GM23338 (cell line): ENCODE measurements at regions not wholly inside any gene's neighbourhood (a gene's known extent, or its start where the extent isn't known, plus 50 kb on each side); places are given as distances from the start of the nearest gene placed in this dataset.

Experiments used
- ATAC-seq: fragments of 200-7000 bp; cut with Tn5 transposase; 3 replicates; pipeline ENCODE4 v1.9.1; 2020
- DNase-seq: peaks from one replicate; pipeline ENCODE4 v3.0.0-alpha.2; 2015; ENCODE audit warnings: low spot score
- H2AFZ ChIP-seq: fragments of 200-600 bp; sonication (generic); 2 replicates; pipeline ENCODE4 v1.8.0; 2016; ENCODE audit warnings: antibody characterized with exemption, mild to moderate bottlenecking, moderate library complexity
- H3F3A ChIP-seq: fragments of 200-600 bp; sonication (generic); replicated peaks from 2 replicates; pipeline ENCODE4 v1.8.0; 2017; ENCODE audit warnings: antibody characterized with exemption, mixed run types, low read depth
- H3K27ac ChIP-seq: fragments of 200-600 bp; sonication (generic); 2 replicates; pipeline ENCODE4 v1.6.1; 2016; ENCODE audit warnings: low read depth
- H3K27me3 ChIP-seq: fragments of 200-600 bp; sonication (generic); 2 replicates; pipeline ENCODE4 v1.8.0; 2016; ENCODE audit warnings: mild to moderate bottlenecking, mixed run types, moderate library complexity; ENCODE audit not compliant: insufficient read depth
- H3K36me3 ChIP-seq: fragments of 200-600 bp; sonication (generic); 2 replicates; pipeline ENCODE4 v1.8.0; 2016; ENCODE audit warnings: mild to moderate bottlenecking; ENCODE audit not compliant: insufficient read depth
- H3K4me1 ChIP-seq: fragments of 200-600 bp; sonication (generic); 2 replicates; pipeline ENCODE4 v1.8.0; 2016; ENCODE audit warnings: mild to moderate bottlenecking, moderate library complexity; ENCODE audit not compliant: insufficient read depth
- H3K4me2 ChIP-seq: fragments of 200-600 bp; sonication (generic); 2 replicates; pipeline ENCODE4 v1.7.1; 2017; ENCODE audit warnings: mixed run types
- H3K4me3 ChIP-seq: fragments of 200-600 bp; sonication (generic); 2 replicates; pipeline ENCODE4 v1.6.1; 2016; ENCODE audit warnings: mixed run types
- H3K79me2 ChIP-seq: fragments of 200-600 bp; sonication (generic); replicated peaks from 2 replicates; pipeline ENCODE4 v1.8.0; 2017; ENCODE audit warnings: mild to moderate bottlenecking; ENCODE audit not compliant: insufficient read depth
- H3K9me2 ChIP-seq: fragments of 200-600 bp; sonication (generic); 2 replicates; pipeline ENCODE4 v1.8.0; 2017; ENCODE audit not compliant: insufficient read depth
- H4K20me1 ChIP-seq: fragments of 200-600 bp; sonication (generic); replicated peaks from 2 replicates; pipeline ENCODE4 v1.8.0; 2017; ENCODE audit warnings: mild to moderate bottlenecking; ENCODE audit not compliant: insufficient read depth
- H3K27ac Mint-ChIP-seq: 2 replicates; pipeline ENCODE4 v1.8.0; 2020; ENCODE audit warnings: inconsistent platforms, mild to moderate bottlenecking, moderate library complexity, mixed read lengths
- H3K27me3 Mint-ChIP-seq: 3 replicates; pipeline ENCODE4 v1.8.0; 2022; ENCODE audit warnings: low read depth, mild to moderate bottlenecking, moderate library complexity, mixed read lengths, inconsistent platforms; ENCODE audit not compliant: insufficient read depth, poor library complexity
- H3K36me3 Mint-ChIP-seq: 3 replicates; pipeline ENCODE4 v1.8.0; 2021; ENCODE audit warnings: low read depth, mild to moderate bottlenecking, inconsistent platforms, moderate library complexity, mixed read lengths
- H3K4me1 Mint-ChIP-seq: 3 replicates; pipeline ENCODE4 v1.8.0; 2020; ENCODE audit warnings: mild to moderate bottlenecking, inconsistent platforms, mixed read lengths
- H3K4me3 Mint-ChIP-seq: 3 replicates; pipeline ENCODE4 v1.8.0; 2021; ENCODE audit warnings: moderate library complexity, mild to moderate bottlenecking, inconsistent platforms, mixed read lengths
- H3K9me3 Mint-ChIP-seq: 3 replicates; pipeline ENCODE4 v1.8.0; 2020; ENCODE audit warnings: moderate library complexity, mild to moderate bottlenecking, inconsistent platforms, mixed read lengths
- CREB1 ChIP-seq: fragments of 250-450 bp; sonication (Bioruptor Pico); IDR thresholded peaks from 2 replicates; pipeline ENCODE4 v1.5.0; 2020; ENCODE audit warnings: low read depth, mild to moderate bottlenecking, moderate library complexity
- EZH2 ChIP-seq: fragments of 200-600 bp; sonication (generic); IDR thresholded peaks from one replicate; pipeline ENCODE4 v1.8.0; 2017; ENCODE audit warnings: antibody characterized with exemption, mild to moderate bottlenecking, low read depth; ENCODE audit not compliant: unreplicated experiment
- EZH2phosphoT487 ChIP-seq: fragments of 200-600 bp; sonication (generic); IDR thresholded peaks from one replicate; pipeline ENCODE4 v1.8.1; 2018; ENCODE audit warnings: antibody characterized with exemption; ENCODE audit not compliant: unreplicated experiment
- JUNB ChIP-seq: IDR thresholded peaks from one replicate; pipeline ENCODE4 v1.6.1; 2016; ENCODE audit warnings: antibody characterized with exemption; ENCODE audit not compliant: unreplicated experiment
- NANOG ChIP-seq: IDR thresholded peaks from 2 replicates; pipeline ENCODE4 v1.6.1; 2016; ENCODE audit warnings: antibody characterized with exemption, borderline replicate concordance
- POLR2AphosphoS5 ChIP-seq: IDR thresholded peaks from 2 replicates; pipeline ENCODE4 v1.6.1; 2016; ENCODE audit warnings: antibody characterized with exemption, low read depth
- STAT1 ChIP-seq: IDR thresholded peaks from one replicate; pipeline ENCODE4 v1.6.1; 2016; ENCODE audit warnings: antibody characterized with exemption; ENCODE audit not compliant: unreplicated experiment
- ZNF114 ChIP-seq: fragments of 250-450 bp; sonication (Bioruptor Pico); IDR thresholded peaks from 2 replicates; pipeline ENCODE4 v1.5.0; 2020; ENCODE audit warnings: mild to moderate bottlenecking, moderate library complexity
- ZNF331 ChIP-seq: fragments of 250-450 bp; sonication (Bioruptor Pico); IDR thresholded peaks from 2 replicates; pipeline ENCODE4 v1.5.0; 2020; ENCODE audit warnings: low read depth, mild to moderate bottlenecking, moderate library complexity
- TF ChIP-seq, protein P1 (sequence below), 2 experiments: fragments of 200-600 bp in 1 of 2; sonication (generic) in 1 of 2; conservative IDR thresholded peaks; 2 replicates each; pipeline versions ENCODE4 v1.5.1 to v1.6.1; 2016 to 2017; ENCODE audit warnings: antibody characterized with exemption in 2 of 2, low read depth in 2 of 2, mild to moderate bottlenecking in 2 of 2, moderate library complexity in 1 of 2
- TF ChIP-seq, protein P2 (sequence below): IDR thresholded peaks from one replicate; pipeline ENCODE4 v1.6.1; 2018; ENCODE audit warnings: antibody characterized with exemption; ENCODE audit not compliant: unreplicated experiment
- TF ChIP-seq, protein P3 (sequence below): IDR thresholded peaks from 2 replicates; pipeline ENCODE4 v1.6.1; 2016; ENCODE audit warnings: antibody characterized with exemption
- TF ChIP-seq, protein P4 (sequence below): fragments of 250-450 bp; sonication (Bioruptor Pico); IDR thresholded peaks from 2 replicates; pipeline ENCODE4 v1.5.0; 2020; ENCODE audit warnings: mild to moderate bottlenecking, moderate library complexity

DNA sequence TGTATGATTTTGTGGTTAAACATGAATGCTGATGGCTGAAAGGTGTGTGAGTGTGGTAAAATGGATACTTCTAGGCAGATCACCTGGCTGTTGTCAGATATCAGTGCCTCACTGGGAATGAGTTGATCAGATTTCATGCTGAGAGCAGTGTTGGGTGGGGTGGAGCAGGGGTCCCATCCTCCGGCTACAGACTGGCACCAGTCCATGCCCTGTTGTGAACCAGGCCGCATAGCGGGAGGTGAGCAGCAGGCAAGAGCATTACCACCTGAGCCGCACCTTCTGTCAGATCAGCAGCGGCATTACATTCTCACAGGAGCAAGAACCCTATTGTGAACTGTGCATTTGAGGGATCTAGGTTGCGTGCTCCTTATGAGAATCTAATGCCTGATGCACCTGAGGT, 78.7 kb downstream of the GLI2 start:
- Histone ChIP-seq H3K4me3 (no peak overlapping the region), H3K27ac (no peak overlapping the region), H3K9me2 (no peaks in the 10 kb centered on the region), H4K20me1 (peaks cover 26% of the 10 kb centered on the region), H3K4me2 (no peak overlapping the region), H2AFZ (no peak overlapping the region), H3K36me3 (no peaks in the 10 kb centered on the region), H3F3A (no peaks in the 10 kb centered on the region), H3K79me2 (peaks cover 49% of the 10 kb centered on the region), H3K4me1 (peaks cover 7% of the 10 kb centered on the region), H3K27me3 (no peaks in the 10 kb centered on the region)
- TF ChIP-seq NANOG = no peak
- TF ChIP-seq POLR2AphosphoS5 = no peak
- no peak for TF ChIP-seq EZH2
- TF ChIP-seq, protein P1, sequence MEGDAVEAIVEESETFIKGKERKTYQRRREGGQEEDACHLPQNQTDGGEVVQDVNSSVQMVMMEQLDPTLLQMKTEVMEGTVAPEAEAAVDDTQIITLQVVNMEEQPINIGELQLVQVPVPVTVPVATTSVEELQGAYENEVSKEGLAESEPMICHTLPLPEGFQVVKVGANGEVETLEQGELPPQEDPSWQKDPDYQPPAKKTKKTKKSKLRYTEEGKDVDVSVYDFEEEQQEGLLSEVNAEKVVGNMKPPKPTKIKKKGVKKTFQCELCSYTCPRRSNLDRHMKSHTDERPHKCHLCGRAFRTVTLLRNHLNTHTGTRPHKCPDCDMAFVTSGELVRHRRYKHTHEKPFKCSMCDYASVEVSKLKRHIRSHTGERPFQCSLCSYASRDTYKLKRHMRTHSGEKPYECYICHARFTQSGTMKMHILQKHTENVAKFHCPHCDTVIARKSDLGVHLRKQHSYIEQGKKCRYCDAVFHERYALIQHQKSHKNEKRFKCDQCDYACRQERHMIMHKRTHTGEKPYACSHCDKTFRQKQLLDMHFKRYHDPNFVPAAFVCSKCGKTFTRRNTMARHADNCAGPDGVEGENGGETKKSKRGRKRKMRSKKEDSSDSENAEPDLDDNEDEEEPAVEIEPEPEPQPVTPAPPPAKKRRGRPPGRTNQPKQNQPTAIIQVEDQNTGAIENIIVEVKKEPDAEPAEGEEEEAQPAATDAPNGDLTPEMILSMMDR (conservative IDR thresholded peaks at IDR 0.05; ENCODE audit: low read depth in 2 of 2) = no peak
- TF ChIP-seq, protein P2, sequence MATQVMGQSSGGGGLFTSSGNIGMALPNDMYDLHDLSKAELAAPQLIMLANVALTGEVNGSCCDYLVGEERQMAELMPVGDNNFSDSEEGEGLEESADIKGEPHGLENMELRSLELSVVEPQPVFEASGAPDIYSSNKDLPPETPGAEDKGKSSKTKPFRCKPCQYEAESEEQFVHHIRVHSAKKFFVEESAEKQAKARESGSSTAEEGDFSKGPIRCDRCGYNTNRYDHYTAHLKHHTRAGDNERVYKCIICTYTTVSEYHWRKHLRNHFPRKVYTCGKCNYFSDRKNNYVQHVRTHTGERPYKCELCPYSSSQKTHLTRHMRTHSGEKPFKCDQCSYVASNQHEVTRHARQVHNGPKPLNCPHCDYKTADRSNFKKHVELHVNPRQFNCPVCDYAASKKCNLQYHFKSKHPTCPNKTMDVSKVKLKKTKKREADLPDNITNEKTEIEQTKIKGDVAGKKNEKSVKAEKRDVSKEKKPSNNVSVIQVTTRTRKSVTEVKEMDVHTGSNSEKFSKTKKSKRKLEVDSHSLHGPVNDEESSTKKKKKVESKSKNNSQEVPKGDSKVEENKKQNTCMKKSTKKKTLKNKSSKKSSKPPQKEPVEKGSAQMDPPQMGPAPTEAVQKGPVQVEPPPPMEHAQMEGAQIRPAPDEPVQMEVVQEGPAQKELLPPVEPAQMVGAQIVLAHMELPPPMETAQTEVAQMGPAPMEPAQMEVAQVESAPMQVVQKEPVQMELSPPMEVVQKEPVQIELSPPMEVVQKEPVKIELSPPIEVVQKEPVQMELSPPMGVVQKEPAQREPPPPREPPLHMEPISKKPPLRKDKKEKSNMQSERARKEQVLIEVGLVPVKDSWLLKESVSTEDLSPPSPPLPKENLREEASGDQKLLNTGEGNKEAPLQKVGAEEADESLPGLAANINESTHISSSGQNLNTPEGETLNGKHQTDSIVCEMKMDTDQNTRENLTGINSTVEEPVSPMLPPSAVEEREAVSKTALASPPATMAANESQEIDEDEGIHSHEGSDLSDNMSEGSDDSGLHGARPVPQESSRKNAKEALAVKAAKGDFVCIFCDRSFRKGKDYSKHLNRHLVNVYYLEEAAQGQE = no peak
- TF ChIP-seq CREB1 = no peak
- TF ChIP-seq, protein P3, sequence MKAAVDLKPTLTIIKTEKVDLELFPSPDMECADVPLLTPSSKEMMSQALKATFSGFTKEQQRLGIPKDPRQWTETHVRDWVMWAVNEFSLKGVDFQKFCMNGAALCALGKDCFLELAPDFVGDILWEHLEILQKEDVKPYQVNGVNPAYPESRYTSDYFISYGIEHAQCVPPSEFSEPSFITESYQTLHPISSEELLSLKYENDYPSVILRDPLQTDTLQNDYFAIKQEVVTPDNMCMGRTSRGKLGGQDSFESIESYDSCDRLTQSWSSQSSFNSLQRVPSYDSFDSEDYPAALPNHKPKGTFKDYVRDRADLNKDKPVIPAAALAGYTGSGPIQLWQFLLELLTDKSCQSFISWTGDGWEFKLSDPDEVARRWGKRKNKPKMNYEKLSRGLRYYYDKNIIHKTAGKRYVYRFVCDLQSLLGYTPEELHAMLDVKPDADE = no peak
- TF ChIP-seq STAT1 = no peak
- TF ChIP-seq JUNB = no peak
- TF ChIP-seq, protein P4, sequence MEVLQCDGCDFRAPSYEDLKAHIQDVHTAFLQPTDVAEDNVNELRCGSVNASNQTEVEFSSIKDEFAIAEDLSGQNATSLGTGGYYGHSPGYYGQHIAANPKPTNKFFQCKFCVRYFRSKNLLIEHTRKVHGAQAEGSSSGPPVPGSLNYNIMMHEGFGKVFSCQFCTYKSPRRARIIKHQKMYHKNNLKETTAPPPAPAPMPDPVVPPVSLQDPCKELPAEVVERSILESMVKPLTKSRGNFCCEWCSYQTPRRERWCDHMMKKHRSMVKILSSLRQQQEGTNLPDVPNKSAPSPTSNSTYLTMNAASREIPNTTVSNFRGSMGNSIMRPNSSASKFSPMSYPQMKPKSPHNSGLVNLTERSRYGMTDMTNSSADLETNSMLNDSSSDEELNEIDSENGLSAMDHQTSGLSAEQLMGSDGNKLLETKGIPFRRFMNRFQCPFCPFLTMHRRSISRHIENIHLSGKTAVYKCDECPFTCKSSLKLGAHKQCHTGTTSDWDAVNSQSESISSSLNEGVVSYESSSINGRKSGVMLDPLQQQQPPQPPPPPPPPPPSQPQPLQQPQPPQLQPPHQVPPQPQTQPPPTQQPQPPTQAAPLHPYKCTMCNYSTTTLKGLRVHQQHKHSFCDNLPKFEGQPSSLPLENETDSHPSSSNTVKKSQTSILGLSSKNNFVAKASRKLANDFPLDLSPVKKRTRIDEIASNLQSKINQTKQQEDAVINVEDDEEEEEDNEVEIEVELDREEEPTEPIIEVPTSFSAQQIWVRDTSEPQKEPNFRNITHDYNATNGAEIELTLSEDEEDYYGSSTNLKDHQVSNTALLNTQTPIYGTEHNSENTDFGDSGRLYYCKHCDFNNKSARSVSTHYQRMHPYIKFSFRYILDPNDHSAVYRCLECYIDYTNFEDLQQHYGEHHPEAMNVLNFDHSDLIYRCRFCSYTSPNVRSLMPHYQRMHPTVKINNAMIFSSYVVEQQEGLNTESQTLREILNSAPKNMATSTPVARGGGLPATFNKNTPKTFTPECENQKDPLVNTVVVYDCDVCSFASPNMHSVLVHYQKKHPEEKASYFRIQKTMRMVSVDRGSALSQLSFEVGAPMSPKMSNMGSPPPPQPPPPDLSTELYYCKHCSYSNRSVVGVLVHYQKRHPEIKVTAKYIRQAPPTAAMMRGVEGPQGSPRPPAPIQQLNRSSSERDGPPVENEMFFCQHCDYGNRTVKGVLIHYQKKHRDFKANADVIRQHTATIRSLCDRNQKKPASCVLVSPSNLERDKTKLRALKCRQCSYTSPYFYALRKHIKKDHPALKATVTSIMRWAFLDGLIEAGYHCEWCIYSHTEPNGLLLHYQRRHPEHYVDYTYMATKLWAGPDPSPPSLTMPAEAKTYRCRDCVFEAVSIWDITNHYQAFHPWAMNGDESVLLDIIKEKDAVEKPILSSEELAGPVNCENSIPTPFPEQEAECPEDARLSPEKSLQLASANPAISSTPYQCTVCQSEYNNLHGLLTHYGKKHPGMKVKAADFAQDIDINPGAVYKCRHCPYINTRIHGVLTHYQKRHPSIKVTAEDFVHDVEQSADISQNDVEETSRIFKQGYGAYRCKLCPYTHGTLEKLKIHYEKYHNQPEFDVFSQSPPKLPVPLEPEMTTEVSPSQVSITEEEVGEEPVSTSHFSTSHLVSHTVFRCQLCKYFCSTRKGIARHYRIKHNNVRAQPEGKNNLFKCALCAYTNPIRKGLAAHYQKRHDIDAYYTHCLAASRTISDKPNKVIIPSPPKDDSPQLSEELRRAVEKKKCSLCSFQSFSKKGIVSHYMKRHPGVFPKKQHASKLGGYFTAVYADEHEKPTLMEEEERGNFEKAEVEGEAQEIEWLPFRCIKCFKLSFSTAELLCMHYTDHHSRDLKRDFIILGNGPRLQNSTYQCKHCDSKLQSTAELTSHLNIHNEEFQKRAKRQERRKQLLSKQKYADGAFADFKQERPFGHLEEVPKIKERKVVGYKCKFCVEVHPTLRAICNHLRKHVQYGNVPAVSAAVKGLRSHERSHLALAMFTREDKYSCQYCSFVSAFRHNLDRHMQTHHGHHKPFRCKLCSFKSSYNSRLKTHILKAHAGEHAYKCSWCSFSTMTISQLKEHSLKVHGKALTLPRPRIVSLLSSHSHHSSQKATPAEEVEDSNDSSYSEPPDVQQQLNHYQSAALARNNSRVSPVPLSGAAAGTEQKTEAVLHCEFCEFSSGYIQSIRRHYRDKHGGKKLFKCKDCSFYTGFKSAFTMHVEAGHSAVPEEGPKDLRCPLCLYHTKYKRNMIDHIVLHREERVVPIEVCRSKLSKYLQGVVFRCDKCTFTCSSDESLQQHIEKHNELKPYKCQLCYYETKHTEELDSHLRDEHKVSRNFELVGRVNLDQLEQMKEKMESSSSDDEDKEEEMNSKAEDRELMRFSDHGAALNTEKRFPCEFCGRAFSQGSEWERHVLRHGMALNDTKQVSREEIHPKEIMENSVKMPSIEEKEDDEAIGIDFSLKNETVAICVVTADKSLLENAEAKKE (CRISPR knock-in tag) = no peak
- no peak for TF ChIP-seq EZH2phosphoT487
- TF ChIP-seq ZNF114 (CRISPR knock-in tag) = no peak
- TF ChIP-seq ZNF331 (CRISPR knock-in tag) = no peak
- no peak for DNase-seq
- H3K36me3 Mint-ChIP-seq = peaks cover 8% of the 10 kb centered on the region; the same call in 2 of the 3 replicates
- ATAC-seq = no peak
- H3K27ac Mint-ChIP-seq = no peak overlapping the region
- H3K27me3 Mint-ChIP-seq = peaks cover 21% of the 10 kb centered on the region
- H3K9me3 Mint-ChIP-seq = no peaks in the 10 kb centered on the region
- peaks cover 31% of the 10 kb centered on the region for H3K4me1 Mint-ChIP-seq
- H3K4me3 Mint-ChIP-seq = no peak overlapping the region
